Activated T-cell treated with anti-CD3 and anti-CD28 coated beads for 4 hours (primary cell): ENCODE measurements at regions not wholly inside any gene's neighbourhood (a gene's known extent, or its start where the extent isn't known, plus 50 kb on each side); places are given as distances from the start of the nearest gene placed in this dataset.
A peak's percentile ranks its signal among the peaks of the same experiment; 100 is the strongest.

Experiments used
- DNase-seq: peaks from one replicate; pipeline ENCODE4 v3.0.0-alpha.2; 2020

DNA sequence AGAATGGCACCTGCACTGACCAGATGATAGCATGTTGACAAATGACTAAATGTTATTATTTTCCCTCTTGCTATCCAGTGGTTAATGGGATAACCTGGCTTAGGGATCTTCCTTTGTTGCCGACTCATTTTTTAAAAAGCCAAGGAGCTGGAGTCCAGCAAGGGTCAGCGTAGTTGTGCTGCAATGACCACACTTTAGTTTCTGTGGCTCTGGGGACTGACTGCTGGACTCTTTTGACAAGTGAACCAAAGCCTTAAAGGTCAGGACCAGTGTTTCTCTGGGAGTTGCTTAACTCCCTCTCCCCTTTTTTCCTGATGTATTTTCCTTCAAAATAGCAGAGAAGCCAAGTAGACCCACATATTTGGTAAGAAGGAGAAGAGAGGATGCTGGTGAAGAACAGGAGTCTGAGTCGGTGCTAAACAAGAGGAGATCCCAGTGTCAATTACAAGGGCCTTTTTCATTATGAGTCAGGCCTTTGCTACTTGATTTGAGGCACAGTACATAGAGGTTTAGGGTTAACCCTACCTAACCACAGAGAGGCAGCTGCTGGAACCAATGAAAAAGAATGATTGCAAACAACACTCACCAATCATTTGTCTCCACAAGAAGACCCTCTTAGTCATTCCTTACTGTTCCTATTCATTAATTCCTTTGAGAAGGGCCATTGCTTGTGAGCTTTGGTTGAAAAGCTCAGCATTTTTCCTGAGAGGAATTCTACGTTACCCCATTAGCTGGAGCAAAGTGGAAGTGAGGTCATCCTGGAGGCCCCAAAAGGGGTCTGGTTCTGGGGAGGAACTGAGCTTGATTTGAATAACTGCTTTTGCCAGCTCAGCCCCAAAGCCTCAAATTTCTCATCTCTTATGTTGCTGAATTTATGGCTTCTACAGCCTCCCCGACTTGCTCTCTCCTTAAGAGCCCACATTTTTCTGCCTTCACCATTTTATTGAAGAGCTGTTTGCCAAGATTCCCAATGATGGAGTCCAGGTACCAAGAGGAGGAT lies 137.6 kb upstream of the HNMT start:
- no peak for DNase-seq

- no peak for DNase-seq
Measured at GRCh38 chr2:137828624-137829023, 135.6 kb upstream of the HNMT start.

- no peak for DNase-seq
Measured at GRCh38 chr2:137829251-137829650, 135.0 kb upstream of the HNMT start.

DNA sequence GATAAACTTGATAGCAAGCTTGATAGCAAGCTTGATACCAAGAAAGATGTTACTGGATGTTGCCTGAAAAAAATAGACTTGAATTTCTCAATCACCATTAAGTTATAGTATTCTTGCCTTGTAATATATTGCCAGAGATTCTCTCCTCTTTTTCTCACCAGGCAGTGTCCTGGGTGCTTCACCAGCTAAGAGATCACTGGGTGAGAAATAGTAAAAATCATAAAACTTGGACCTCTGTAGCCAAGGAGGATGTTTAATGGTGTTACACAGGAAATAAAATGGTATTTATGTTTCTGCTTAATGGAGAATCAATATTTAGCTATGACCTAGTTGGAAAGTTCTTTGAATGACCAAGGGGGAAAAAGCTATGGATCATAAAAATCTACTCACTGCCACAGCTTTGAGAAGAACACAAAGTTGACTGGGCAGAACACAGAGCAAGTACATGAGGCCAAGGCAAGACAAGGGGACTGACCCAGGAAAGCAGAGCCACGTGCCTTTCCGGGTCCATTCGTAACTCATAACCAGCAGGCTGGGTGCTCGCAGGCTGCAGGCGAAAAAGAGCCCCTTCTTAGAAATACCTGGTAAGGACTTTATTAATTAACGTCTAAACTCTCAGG lies 129.4 kb upstream of the HNMT start:
- DNase-seq, result no peak

DNA sequence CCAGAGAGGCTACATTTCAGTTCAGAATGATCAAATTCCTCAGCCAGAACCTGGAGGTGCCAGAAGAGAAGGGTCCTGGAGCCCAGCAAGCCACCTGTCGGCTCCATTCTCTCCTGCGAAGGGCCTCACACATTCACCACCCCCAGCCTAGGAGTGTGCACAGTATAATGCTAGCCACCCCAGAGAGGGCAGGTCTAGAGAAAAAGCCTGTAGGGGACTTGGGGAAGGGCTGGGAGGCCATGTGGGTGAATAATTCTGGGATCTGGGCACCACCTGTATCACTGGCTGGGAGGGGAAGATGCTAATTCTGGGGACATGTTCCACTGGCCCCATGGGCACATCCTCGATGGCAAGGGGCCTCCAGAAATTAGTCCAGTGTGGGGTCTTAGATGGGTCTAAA lies 127.6 kb upstream of the HNMT start:
- DNase-seq, result no peak

DNA sequence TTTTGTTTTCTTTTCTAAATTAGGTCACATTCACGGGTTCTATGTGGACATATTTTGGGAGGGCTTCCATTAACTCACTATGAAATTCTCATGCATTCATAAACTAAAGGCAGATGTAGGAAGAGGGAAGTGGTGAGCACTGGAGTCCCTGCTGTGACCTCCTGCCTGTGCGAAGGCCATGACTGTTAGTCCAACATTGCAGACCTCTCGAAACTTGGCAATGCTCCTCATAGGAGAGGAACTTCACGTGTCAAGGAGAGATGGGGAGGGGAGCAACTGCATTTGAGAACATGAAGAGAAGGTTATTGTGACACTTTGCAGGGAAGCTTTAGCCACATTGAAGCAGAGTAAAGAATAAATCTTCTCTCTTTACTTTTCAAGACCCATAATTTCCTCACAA lies 126.4 kb upstream of the HNMT start:
- DNase-seq, result no peak

- no peak for DNase-seq
Measured at GRCh38 chr2:137838255-137839092, 125.8 kb upstream of the HNMT start.

DNA sequence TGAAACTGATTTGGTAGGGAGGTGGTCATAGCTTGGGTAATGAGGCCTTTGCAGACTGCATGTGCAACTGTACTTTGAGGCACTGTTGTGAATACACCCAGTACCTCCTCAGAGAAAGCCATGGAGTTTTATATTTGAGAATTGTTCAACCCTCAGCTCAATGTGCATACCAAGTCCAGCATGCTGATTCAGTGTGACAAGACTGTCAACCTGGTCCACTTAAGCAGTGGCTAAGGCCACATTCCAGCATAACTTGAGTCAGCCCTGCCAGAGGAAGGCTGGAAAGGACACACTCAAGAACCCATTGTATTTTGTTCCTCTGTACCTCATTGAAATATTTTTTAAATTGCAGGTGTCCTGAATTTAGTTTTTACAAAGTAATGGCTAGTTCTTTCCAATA lies 121.8 kb upstream of the HNMT start:
- no peak for DNase-seq

DNA sequence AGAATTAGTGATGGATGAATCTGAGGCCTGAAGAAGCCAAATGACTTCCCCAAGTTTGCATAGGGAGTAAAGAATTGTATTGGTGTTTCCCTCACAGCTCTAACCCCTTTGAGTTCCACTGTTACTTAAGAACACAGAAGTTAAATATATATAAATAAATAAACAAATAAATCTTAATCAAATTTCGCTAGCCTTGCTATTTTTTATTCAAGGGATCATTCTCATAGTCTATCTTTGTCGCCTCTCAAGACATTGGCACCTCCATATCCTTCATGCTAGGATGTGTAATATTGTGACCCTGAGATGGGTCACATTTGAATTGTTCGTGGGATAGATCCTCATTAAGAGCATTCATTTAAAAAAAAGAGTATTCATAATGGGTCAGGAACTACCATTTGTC lies 121.3 kb upstream of the HNMT start:
- no peak for DNase-seq

DNA sequence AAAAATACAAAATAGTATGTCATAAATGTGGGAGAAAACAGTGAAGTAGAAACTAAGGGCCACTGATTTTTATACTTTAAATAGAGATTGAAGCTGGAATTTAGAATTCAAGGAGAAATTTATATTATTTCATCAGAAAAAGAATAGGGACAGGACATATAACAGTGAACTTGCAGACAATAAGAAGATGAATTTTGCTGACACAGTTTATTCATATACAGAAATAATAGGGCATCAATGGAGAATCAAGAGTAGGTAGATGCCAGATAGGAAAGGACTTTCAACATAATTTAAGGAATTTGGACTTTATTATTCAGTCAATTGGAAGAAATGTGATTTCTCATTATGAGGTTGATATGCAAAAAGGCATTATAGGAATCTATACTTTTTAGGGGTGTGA lies 118.9 kb upstream of the HNMT start:
- DNase-seq, result no peak

DNA sequence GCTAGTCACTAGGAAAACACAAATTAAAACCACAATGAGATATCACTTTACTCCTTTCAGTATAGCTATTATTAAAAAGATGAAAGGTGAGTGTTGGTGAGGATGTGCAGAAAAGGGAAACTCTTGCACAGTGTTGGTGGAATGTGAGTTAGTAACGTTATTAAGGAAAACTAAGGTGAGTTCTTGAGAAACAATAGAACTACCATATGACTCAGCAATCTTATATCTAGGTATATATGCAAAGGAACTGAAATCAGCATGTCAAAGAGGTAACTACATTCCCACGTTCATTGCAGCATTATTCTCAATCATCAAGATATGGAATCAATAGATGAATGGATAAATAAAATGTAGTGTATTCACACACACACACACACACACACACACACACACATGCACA lies 117.3 kb upstream of the HNMT start:
- DNase-seq, result no peak

DNA sequence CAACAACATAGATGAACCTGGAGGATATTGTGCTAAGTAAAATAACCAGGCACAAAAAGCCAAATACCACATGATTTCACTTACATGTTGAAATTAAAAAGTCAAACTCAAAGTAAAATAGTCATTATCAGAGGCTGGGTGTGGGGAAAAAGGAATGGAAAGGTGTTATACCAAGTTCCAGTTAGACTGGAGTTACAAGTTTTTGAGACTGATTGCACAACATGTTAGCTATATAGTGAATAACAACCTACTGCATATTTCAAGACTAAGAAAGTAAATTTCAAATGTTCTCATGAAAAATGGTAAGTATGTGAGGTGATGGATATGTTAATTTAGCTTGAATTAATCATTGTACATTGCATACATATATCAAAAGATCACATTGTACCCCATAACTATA lies 116.8 kb upstream of the HNMT start:
- DNase-seq, result no peak

DNA sequence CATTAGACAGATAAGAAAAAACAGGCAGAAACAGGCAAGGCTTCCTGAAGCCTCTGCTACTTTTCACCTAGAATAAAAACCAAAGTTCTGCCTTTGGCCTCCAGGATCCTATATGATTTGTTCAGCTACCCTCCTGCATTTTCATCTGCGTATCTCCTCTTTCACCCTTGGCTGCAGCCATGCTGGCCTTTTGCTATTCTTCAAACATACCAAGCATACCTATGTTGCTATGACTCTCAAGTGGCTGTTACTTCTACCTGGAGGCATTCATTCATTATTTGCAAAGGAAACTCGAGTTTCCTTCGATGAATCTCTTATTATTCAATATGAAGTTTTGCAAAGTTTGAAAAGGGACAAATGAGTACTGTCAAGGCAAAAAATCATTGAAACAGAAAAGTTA lies 106.4 kb upstream of the HNMT start:
- no peak for DNase-seq

- no peak for DNase-seq
Measured at GRCh38 chr2:137862651-137863050, 101.6 kb upstream of the HNMT start.

DNA sequence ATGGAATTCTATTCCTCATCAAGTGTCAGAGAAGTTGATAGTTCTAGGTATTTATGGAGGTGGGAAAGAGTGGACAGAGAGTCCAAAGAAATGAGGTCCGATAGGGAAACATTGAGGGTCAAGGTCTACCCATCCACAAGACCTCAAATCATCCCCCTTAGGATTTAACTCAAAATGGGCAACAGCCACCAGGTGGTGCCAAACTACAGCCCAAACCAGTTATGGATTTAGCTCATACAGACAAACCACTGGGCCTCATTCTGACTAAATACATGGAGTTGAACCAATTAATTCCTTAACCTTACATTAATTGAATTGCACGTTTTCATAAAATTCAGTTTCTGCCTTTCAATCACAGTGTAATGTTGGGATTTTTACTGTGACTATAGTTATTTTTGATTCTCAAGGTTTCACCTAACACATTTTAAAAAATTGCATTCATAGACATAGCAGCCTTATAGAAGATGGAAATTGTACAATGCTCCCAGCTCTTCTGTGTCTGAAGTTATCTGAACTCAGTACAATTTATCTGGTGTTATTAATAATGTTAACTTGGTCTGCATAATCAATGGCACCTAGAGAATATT lies 98.2 kb upstream of the HNMT start:
- peak; percentile 24 for DNase-seq

DNA sequence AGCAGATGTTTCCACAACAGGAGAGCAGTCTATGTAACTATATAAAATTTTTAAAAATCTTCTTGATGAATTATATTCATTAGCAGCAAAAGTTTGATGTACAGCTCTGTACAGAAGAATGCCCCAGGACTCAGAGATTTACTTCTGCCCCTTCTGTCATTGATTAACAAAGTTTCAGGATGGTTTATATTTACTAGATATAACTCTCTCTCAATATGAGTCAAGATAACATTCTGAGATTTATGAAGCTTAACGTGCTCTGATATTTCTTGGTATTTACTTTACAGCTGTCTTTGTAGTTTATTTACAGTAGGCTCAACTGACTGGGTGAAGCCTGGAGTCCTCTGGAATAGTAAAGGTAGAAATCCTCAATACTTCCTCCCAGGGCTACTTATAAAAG lies 93.6 kb upstream of the HNMT start:
- DNase-seq, result no peak

DNA sequence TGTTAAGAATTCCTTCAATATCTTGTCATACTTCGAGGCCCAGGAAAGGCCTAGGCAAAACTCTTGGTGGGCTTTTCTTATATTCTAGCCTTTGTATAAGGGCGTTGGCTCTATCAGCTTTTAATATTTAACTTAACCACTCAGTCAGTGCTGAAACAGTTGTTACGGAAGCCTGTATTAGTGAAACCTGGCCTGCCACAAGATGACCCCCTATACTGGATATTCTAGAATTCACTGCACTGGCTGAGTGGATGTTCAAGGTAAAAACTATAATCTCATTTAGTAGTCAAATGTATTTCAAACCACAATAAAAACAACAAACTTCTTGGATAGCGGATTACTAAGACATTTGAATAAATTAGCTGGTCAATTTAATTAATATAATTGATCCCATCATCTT lies 91.7 kb upstream of the HNMT start:
- DNase-seq, result no peak

GRCh38 chr2:137873536-137874244 lies 90.6 kb upstream of the HNMT start:
- DNase-seq, result no peak

- no peak for DNase-seq
Measured at GRCh38 chr2:137879121-137879520, 85.2 kb upstream of the HNMT start.

GRCh38 chr2:137881711-137882110 lies 82.6 kb upstream of the HNMT start:
- no peak for DNase-seq

GRCh38 chr2:137886083-137886831 lies 78.0 kb upstream of the HNMT start:
- no peak for DNase-seq

DNA sequence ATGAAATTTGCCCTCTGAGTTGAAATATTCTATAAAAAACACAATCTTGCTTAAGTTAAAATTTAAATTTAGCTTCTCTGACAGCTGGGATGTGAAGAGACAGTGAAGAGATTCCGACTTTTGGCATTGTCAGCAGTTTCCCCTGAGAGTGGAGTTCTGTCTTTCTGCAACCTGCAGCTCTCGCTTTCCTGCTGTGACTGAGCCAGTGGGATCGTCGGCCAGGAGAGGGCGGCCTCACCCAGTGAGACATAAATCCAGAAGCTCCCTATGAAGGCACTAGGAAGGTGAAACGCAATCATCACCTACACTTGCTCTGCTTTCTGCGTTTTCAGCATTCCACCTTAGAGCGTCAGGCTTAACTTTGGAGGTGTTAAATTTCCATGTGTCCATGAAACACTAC lies 75.4 kb upstream of the HNMT start:
- no peak for DNase-seq
